ENCODE measurements at regions not wholly inside any gene's neighbourhood (a gene's known extent, or its start where the extent isn't known, plus 50 kb on each side); places are given as distances from the start of the nearest gene placed in this dataset.

DNA sequence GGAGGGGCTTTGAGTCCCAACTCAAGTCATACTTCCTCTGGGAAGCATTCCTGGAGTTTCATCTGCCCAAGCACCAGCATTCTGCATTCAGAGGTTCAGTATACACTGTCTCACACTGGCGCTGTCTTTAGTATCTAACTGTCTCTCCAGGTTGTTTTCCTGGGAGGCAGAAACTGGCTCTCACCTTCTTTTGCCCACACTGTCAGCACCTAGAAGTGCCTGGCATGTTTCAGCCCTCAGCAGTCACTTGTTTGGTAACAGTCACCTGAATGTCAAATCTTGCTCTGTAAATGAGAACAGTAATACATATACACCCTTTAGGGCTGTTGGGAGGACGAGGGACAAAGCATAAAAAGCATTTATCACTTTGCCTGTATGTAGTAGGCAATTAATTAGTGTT lies 339.6 kb downstream of the UQCRFS1 start:
- TF ChIP-seq, protein P1, sequence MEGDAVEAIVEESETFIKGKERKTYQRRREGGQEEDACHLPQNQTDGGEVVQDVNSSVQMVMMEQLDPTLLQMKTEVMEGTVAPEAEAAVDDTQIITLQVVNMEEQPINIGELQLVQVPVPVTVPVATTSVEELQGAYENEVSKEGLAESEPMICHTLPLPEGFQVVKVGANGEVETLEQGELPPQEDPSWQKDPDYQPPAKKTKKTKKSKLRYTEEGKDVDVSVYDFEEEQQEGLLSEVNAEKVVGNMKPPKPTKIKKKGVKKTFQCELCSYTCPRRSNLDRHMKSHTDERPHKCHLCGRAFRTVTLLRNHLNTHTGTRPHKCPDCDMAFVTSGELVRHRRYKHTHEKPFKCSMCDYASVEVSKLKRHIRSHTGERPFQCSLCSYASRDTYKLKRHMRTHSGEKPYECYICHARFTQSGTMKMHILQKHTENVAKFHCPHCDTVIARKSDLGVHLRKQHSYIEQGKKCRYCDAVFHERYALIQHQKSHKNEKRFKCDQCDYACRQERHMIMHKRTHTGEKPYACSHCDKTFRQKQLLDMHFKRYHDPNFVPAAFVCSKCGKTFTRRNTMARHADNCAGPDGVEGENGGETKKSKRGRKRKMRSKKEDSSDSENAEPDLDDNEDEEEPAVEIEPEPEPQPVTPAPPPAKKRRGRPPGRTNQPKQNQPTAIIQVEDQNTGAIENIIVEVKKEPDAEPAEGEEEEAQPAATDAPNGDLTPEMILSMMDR (IDR thresholded peaks at IDR 0.05; ENCODE audit: low read depth, low read length): no peak
- in situ Hi-C loops (cut with HindIII; ENCODE audit: low sequenced_read_pairs): no loop called here
- H3K4me3 ChIP-seq (ENCODE audit: low read depth, low read length): no peak overlapping the region
- no peak for DNase-seq (ENCODE audit: low read depth, low spot score)

DNA sequence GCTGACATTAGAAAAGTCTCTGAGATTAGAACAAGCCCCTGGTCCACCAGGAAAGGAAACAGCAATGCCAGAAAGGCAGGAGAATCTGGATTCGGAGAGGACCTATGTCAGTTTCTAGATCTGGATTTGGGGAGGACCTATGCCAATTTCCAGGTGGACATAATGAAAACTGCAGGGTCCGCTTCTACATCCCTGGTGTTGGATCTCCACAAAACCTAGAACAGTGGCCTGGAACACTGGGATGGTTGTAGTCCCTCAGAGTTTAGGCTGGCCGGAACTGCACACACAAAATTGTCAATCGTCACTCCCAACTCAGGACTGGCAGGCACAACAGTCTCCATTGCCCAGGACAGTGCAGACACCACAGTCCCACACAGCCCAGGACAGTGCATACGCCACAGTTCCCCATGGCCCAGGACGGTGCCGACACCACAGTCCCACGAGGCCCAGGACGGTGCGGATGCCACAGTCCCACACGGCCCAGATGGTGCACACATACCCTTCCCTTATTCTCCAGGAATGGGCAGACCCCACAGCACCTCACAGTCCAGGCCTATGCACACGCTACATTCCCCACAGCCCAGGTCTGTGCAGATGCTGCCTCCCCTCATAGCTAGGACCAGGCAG lies 341.7 kb downstream of the UQCRFS1 start:
- DNase-seq (ENCODE audit: low read depth, low spot score): no peak
- no peak overlapping the region for H3K4me3 ChIP-seq (ENCODE audit: low read depth, low read length)
- in situ Hi-C loops (cut with HindIII; ENCODE audit: low sequenced_read_pairs): no loop called here
- TF ChIP-seq, protein P1 (IDR thresholded peaks at IDR 0.05; ENCODE audit: low read depth, low read length): no peak

DNA sequence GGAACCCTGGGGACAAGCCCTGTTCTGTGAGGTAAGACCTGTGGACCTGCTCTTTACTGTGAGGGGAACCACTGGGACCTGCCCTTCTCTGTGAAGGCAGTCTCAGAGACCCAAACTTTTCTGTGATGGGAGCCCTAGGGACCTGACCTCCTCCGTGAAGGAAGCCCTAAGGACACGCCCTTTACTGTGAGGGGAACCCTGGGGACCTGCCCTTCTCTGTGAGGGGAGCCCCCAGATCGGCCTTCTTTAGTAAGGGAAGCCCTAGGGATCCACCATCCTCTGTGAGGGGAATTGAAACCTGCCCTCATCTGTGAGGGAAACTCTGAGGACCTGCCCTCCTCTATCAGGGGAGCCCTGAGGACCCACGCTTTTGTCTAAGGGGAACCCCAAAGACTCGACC lies 343.5 kb downstream of the UQCRFS1 start:
- no peak overlapping the region for H3K4me3 ChIP-seq (ENCODE audit: low read depth, low read length)
- in situ Hi-C loops (cut with HindIII; ENCODE audit: low sequenced_read_pairs): no loop called here
- no peak for DNase-seq (ENCODE audit: low read depth, low spot score)
- TF ChIP-seq, protein P1 (IDR thresholded peaks at IDR 0.05; ENCODE audit: low read depth, low read length): no peak

DNA sequence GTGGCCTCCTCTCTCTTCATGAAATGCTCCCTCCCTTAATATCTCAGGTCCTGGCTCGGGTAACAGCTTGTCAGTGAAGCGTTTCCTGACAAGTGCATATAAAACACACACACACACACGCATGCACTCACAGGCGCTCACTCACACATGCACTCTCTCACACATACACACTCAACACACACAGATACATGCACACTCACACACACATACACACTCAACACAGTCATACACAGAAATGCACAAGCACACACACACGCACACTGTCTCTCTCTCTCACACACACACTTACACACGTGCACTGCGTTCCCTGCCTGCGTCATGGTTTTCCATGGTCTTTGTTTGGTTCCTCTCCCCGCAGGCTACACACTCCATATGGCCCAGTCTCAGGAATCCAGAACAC lies 344.1 kb downstream of the UQCRFS1 start:
- no peak for DNase-seq (ENCODE audit: low read depth, low spot score)
- TF ChIP-seq, protein P1 (IDR thresholded peaks at IDR 0.05; ENCODE audit: low read depth, low read length): no peak
- no peak overlapping the region for H3K4me3 ChIP-seq (ENCODE audit: low read depth, low read length)
- in situ Hi-C loops (cut with HindIII; ENCODE audit: low sequenced_read_pairs): no loop called here

DNA sequence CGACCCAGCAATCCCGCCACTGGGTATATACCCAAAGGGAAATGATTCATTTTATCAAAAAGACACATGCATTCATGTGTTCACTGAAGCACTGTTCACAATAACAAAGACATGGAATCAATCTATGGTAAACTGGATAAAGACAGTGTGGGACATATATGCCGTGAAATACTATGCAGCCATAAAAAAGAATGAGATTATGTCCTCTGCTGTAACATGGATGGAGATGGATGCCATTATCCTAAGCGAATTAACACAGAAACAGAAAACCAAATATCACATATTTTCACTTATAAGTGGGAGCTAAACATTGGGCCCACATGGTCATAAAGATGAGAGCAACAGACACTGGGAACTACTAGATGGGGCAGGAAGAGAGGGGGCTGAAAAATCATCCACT lies 345.0 kb downstream of the UQCRFS1 start:
- DNase-seq (ENCODE audit: low read depth, low spot score): no peak
- in situ Hi-C loops (cut with HindIII; ENCODE audit: low sequenced_read_pairs): no loop called here
- TF ChIP-seq, protein P1 (IDR thresholded peaks at IDR 0.05; ENCODE audit: low read depth, low read length): no peak
- H3K4me3 ChIP-seq (ENCODE audit: low read depth, low read length): no peak overlapping the region

DNA sequence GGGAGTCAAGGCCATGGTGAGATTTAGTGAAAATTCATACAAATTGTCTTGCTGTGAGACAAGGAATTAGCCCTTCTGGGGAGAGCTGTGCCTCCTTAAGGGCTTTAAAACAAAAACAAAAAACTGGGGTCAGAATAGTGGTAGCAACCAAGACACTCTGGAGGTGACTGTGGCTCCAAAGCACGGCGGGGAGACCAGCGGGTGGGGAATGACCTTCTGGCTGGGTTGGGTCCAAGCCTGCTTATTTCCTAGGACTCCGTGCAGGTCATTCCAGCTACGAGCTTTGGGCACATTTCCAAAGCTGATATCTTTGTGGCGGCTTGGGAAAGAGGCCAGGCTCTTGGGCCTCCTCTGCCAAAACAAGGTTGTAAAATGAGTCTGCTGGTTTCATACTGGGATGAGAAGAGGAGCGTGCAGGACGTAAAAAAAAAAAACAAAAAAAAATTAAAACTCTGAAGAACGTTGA lies 348.3 kb downstream of the UQCRFS1 start:
- in situ Hi-C loops (cut with HindIII; ENCODE audit: low sequenced_read_pairs): no loop called here
- no peak overlapping the region for H3K4me3 ChIP-seq (ENCODE audit: low read depth, low read length)
- TF ChIP-seq, protein P1 (IDR thresholded peaks at IDR 0.05; ENCODE audit: low read depth, low read length): no peak
- no peak for DNase-seq (ENCODE audit: low read depth, low spot score)

All from astrocyte of the spinal cord (primary cell).